ENCODE measurements at regions not wholly inside any gene's neighbourhood (a gene's known extent, or its start where the extent isn't known, plus 50 kb on each side); places are given as distances from the start of the nearest gene placed in this dataset.

DNA sequence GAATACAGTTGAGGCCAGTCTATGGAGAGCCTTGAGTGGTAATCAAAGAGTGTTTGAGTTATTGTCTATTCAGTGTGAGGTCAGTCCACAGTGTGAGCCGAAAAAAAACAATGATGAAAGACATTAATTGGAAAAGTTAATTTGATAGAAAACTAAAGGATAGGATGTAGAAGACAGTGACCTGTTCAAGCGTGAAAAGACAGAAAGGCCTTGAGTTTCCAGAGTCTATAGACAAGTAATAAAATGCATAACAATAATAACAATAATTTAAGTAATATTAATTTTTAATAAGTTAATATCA is 90.4 kb downstream of the SLC30A10 start:
- H3K9me3 Mint-ChIP-seq: peaks cover 3 to 4% of the 10 kb centered on the region in 2 experiments; a peak in 2 of 5 replicates
- no peak overlapping the region for H3K9ac ChIP-seq (ENCODE audit: extremely low read depth, insufficient read length, low read length)
- no peaks in the 10 kb centered on the region for H4K20me1 ChIP-seq (ENCODE audit: control insufficient read depth, insufficient read depth, insufficient read length)
- DNase-seq: no peak
- H3K27ac ChIP-seq (ENCODE audit: insufficient read length, low read depth, low read length): no peak overlapping the region
- H2BK15ac ChIP-seq (ENCODE audit: low read depth, low read length): no peak overlapping the region
- no peak overlapping the region for H3K18ac ChIP-seq (ENCODE audit: insufficient read length, low read depth, low read length)
- no peak overlapping the region for H2AK5ac ChIP-seq (ENCODE audit: insufficient read length, low read length)
- H3K9me3 ChIP-seq (ENCODE audit: control insufficient read depth, low read depth, low read length): no peaks in the 10 kb centered on the region
- no peak overlapping the region for H2BK120ac ChIP-seq (ENCODE audit: low read depth, low read length, poor library complexity, severe bottlenecking)
- no peak overlapping the region for H2AFZ ChIP-seq (ENCODE audit: low read length)
- H2BK20ac ChIP-seq (ENCODE audit: low read depth, low read length, poor library complexity, severe bottlenecking): no peak overlapping the region
- no peak overlapping the region for H3K14ac ChIP-seq (ENCODE audit: insufficient read depth, low read length)
- peaks cover 30% of the 10 kb centered on the region for H3K27me3 Mint-ChIP-seq (ENCODE audit: low read depth)
- H3K56ac ChIP-seq (ENCODE audit: insufficient read length, low read depth, low read length): no peak overlapping the region
- H3K4ac ChIP-seq (ENCODE audit: low read depth, low read length): no peak overlapping the region
- H4K5ac ChIP-seq (ENCODE audit: insufficient read length, low read depth, low read length): no peak overlapping the region
- H3K23ac ChIP-seq (ENCODE audit: insufficient read length, low read depth, low read length): no peak overlapping the region
- H3K36me3 Mint-ChIP-seq (ENCODE audit: insufficient read depth in 1 of 3, low read depth in 3 of 3): peaks cover 0 to 7% (median 0%) of the 10 kb centered on the region in 3 experiments; a peak in 2 of 7 replicates
- H2BK12ac ChIP-seq (ENCODE audit: insufficient read length, low read depth, low read length): no peak overlapping the region
- peaks cover 5% of the 10 kb centered on the region; the same call in 1 of the 2 replicates for H3K4me1 ChIP-seq (ENCODE audit: insufficient read depth, low read length)
- no CpG with 5 or more reads among the region's 2 CpGs for WGBS (ENCODE audit: extremely low coverage, insufficient read length, low lambda C conversion rate)
- H4K8ac ChIP-seq (replicated peaks; ENCODE audit: insufficient read length, low read depth, low read length): no peak overlapping the region
- H3K79me2 ChIP-seq (ENCODE audit: insufficient read depth, low read length): no peaks in the 10 kb centered on the region
- no peak overlapping the region for H3T11ph ChIP-seq (ENCODE audit: low read length)
- H3K4me1 Mint-ChIP-seq: peaks cover 50 to 51% of the 10 kb centered on the region in 2 experiments
- H3K23me2 ChIP-seq (ENCODE audit: insufficient read length, low read depth, low read length, poor library complexity, severe bottlenecking): no peaks in the 10 kb centered on the region
- no peak overlapping the region for H3K27ac Mint-ChIP-seq
- no peak overlapping the region for H4K91ac ChIP-seq (ENCODE audit: insufficient read length, low read depth, low read length)
- no peak overlapping the region for H2BK5ac ChIP-seq (ENCODE audit: insufficient read length, low read length)
- H3K4me2 ChIP-seq (ENCODE audit: insufficient read depth, insufficient read length, low read length): no peak overlapping the region
- no peaks in the 10 kb centered on the region for H3K27me3 ChIP-seq (ENCODE audit: insufficient read depth, low read length)
- H3K4me3 Mint-ChIP-seq: no peak overlapping the region
- TF ChIP-seq, protein P1, sequence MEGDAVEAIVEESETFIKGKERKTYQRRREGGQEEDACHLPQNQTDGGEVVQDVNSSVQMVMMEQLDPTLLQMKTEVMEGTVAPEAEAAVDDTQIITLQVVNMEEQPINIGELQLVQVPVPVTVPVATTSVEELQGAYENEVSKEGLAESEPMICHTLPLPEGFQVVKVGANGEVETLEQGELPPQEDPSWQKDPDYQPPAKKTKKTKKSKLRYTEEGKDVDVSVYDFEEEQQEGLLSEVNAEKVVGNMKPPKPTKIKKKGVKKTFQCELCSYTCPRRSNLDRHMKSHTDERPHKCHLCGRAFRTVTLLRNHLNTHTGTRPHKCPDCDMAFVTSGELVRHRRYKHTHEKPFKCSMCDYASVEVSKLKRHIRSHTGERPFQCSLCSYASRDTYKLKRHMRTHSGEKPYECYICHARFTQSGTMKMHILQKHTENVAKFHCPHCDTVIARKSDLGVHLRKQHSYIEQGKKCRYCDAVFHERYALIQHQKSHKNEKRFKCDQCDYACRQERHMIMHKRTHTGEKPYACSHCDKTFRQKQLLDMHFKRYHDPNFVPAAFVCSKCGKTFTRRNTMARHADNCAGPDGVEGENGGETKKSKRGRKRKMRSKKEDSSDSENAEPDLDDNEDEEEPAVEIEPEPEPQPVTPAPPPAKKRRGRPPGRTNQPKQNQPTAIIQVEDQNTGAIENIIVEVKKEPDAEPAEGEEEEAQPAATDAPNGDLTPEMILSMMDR (conservative IDR thresholded peaks at IDR 0.05): no peak
- H3K79me1 ChIP-seq (ENCODE audit: insufficient read depth, low read depth, low read length, poor library complexity, severe bottlenecking): no peaks in the 10 kb centered on the region

All from H9 (cell line).